A549 (cell line): ENCODE measurements at regions not wholly inside any gene's neighbourhood (a gene's known extent, or its start where the extent isn't known, plus 50 kb on each side); places are given as distances from the start of the nearest gene placed in this dataset.

Source experiments
- ATAC-seq, 2 experiments: fragments of 200-7000 bp in 1 of 2; fragments of >200 bp in 1 of 2; cut with Nextera tagmentation in 1 of 2; cut with Tn5 transposase in 1 of 2; 3 replicates each; pipeline versions ENCODE4 v1.8.0 to v1.9.1; 2018 to 2020; ENCODE audit warnings: mild to moderate bottlenecking in 1 of 2, moderate library complexity in 1 of 2
- CTCF ChIA-PET: fragments of 300-600 bp; sonication (Branson Sonifier 250); formaldehyde crosslinking; extraction: SDS; loops from one replicate; lab custom pipeline; 2021; ENCODE audit warnings: antibody characterized with exemption, inconsistent platforms; lab: Yijun Ruan, JAX
- POLR2A ChIA-PET: fragments of 350-600 bp; formaldehyde crosslinking; extraction: SDS; loops from one replicate; lab custom pipeline; 2021; ENCODE audit warnings: antibody characterized with exemption, inconsistent platforms; lab: Yijun Ruan, JAX
- DNase-seq, 2 experiments: peaks; one replicate each; pipeline versions ENCODE4 v3.0.0 to v3.0.0-alpha.2; 2011 to 2016; ENCODE audit warnings: low read depth in 1 of 2, low spot score in 1 of 2
- FAIRE-seq: peaks from 2 replicates; lab custom pipeline; 2011; peaks lifted over from hg19 to GRCh38; lab: Jason Lieb, UNC
- H3K27ac ChIP-seq, 2 experiments: fragments of >200 bp; sonication (Bioruptor Twin); formaldehyde crosslinking; 3 replicates each; pipeline ENCODE4 v1.5.1; 2016 to 2017
- H3K4me1 ChIP-seq: fragments of >200 bp; sonication (Bioruptor Twin); formaldehyde crosslinking; 3 replicates; pipeline ENCODE4 v1.6.1; 2016
- H3K4me2 ChIP-seq: fragments of >200 bp; sonication (Bioruptor Twin); formaldehyde crosslinking; 3 replicates; pipeline ENCODE4 v1.6.1; 2016
- H3K4me3 ChIP-seq: fragments of >200 bp; sonication (Bioruptor Twin); formaldehyde crosslinking; 3 replicates; pipeline ENCODE4 v1.5.1; 2016
- H3K9me3 ChIP-seq: fragments of >200 bp; sonication (Bioruptor Twin); formaldehyde crosslinking; 3 replicates; pipeline ENCODE4 v1.6.1; 2016
- ATOH8 ChIP-seq: fragments of 250-450 bp; sonication (Bioruptor Pico); IDR thresholded peaks from 2 replicates; pipeline ENCODE4 v1.5.0; 2020; ENCODE audit warnings: low read depth, mild to moderate bottlenecking, moderate library complexity
- CBX2 ChIP-seq: fragments of 200-600 bp; sonication (generic); IDR thresholded peaks from 2 replicates; pipeline ENCODE4 v1.6.1; 2016; ENCODE audit warnings: low read depth, mild to moderate bottlenecking, borderline replicate concordance
- CBX8 ChIP-seq: fragments of 200-600 bp; sonication (generic); IDR thresholded peaks from 2 replicates; pipeline ENCODE4 v1.6.1; 2016
- CEBPB ChIP-seq, 2 experiments: fragments of >200 bp in 1 of 2; sonication (Bioruptor Twin) in 1 of 2; formaldehyde crosslinking in 1 of 2; IDR thresholded peaks; 2 replicates each; pipeline ENCODE4 v1.6.1; 2012 to 2016
- E2F6 ChIP-seq: IDR thresholded peaks from 2 replicates; pipeline ENCODE4 v1.6.1; 2012; ENCODE audit warnings: low read depth, borderline replicate concordance
- EHF ChIP-seq: fragments of 250-450 bp; sonication (Bioruptor Pico); IDR thresholded peaks from 2 replicates; pipeline ENCODE4 v1.5.0; 2020; ENCODE audit warnings: mild to moderate bottlenecking
- ESRRA ChIP-seq: fragments of 150-350 bp; IDR thresholded peaks from 2 replicates; pipeline ENCODE4 v1.6.1; 2014; ENCODE audit warnings: mild to moderate bottlenecking, low read length, borderline replicate concordance
- FOSL2 ChIP-seq, 2 experiments: fragments of 450-650 bp in 1 of 2; fragments of >200 bp in 1 of 2; sonication (Bioruptor Twin) in 1 of 2; formaldehyde crosslinking; IDR thresholded peaks; 2 replicates each; pipeline versions ENCODE4 v1.5.0 to v1.6.1; 2016 to 2020; ENCODE audit warnings: mild to moderate bottlenecking in 1 of 2, moderate library complexity in 1 of 2
- FOXS1 ChIP-seq: fragments of 250-450 bp; sonication (Bioruptor Pico); IDR thresholded peaks from 2 replicates; pipeline ENCODE4 v1.5.0; 2020; ENCODE audit warnings: mild to moderate bottlenecking, moderate library complexity
- GATA3 ChIP-seq: IDR thresholded peaks from 2 replicates; pipeline ENCODE4 v1.6.1; 2012; ENCODE audit warnings: borderline replicate concordance
- HDAC2 ChIP-seq: fragments of 200-600 bp; sonication (generic); IDR thresholded peaks from 2 replicates; pipeline ENCODE4 v1.6.1; 2016
- HES2 ChIP-seq: fragments of >200 bp; sonication (Bioruptor Twin); formaldehyde crosslinking; IDR thresholded peaks from 2 replicates; pipeline ENCODE4 v1.6.1; 2016
- HMGXB4 ChIP-seq: fragments of 250-450 bp; sonication (Bioruptor Pico); IDR thresholded peaks from 2 replicates; pipeline ENCODE4 v1.5.0; 2021; ENCODE audit warnings: mild to moderate bottlenecking, moderate library complexity, borderline replicate concordance
- JUNB ChIP-seq: fragments of >200 bp; sonication (Bioruptor Twin); formaldehyde crosslinking; IDR thresholded peaks from 2 replicates; pipeline ENCODE4 v1.6.1; 2016
- KDM1A ChIP-seq: fragments of 200-600 bp; sonication (generic); IDR thresholded peaks from 2 replicates; pipeline ENCODE4 v1.6.1; 2016; ENCODE audit warnings: low read depth, mild to moderate bottlenecking
- KDM5A ChIP-seq: fragments of 200-600 bp; sonication (generic); IDR thresholded peaks from 2 replicates; pipeline ENCODE4 v1.6.1; 2016; ENCODE audit warnings: antibody characterized with exemption, mild to moderate bottlenecking
- MAX ChIP-seq: IDR thresholded peaks from 2 replicates; pipeline ENCODE4 v1.6.1; 2012
- MAZ ChIP-seq: fragments of 150-350 bp; IDR thresholded peaks from 2 replicates; pipeline ENCODE4 v1.6.1; 2014; ENCODE audit warnings: antibody characterized with exemption, low read depth, low read length, borderline replicate concordance
- MYC ChIP-seq: IDR thresholded peaks from 2 replicates; pipeline ENCODE4 v1.6.1; 2012; ENCODE audit warnings: mild to moderate bottlenecking, inconsistent platforms, low read length, improper control_type of control experiment, borderline replicate concordance
- NR3C1 ChIP-seq: fragments of >200 bp; sonication (Bioruptor Twin); formaldehyde crosslinking; IDR thresholded peaks from 3 replicates; pipeline ENCODE4 v1.6.1; 2017
- PBX3 ChIP-seq: IDR thresholded peaks from 2 replicates; pipeline ENCODE4 v1.6.1; 2012
- POLR2A ChIP-seq: IDR thresholded peaks from 2 replicates; pipeline ENCODE4 v1.6.1; 2012; ENCODE audit warnings: mild to moderate bottlenecking, low read length
- RAD21 ChIP-seq, 2 experiments: fragments of >200 bp in 1 of 2; sonication (Bioruptor Twin) in 1 of 2; formaldehyde crosslinking in 1 of 2; IDR thresholded peaks in 1 of 2; conservative IDR thresholded peaks in 1 of 2; 2 replicates in 1 of 2; 3 replicates in 1 of 2; pipeline ENCODE4 v1.6.1; 2012 to 2018; ENCODE audit warnings: inconsistent platforms in 1 of 2
- RCOR1 ChIP-seq: fragments of 150-350 bp; IDR thresholded peaks from 2 replicates; pipeline ENCODE4 v1.6.1; 2014; ENCODE audit warnings: antibody characterized with exemption, low read length, low read depth
- RNF2 ChIP-seq: fragments of 200-600 bp; sonication (generic); IDR thresholded peaks from 2 replicates; pipeline ENCODE4 v1.6.1; 2016; ENCODE audit warnings: low read depth, mild to moderate bottlenecking, antibody characterized with exemption, moderate library complexity, borderline replicate concordance
- SREBF2 ChIP-seq: fragments of 450-650 bp; IDR thresholded peaks from 2 replicates; pipeline ENCODE4 v1.6.1; 2014; ENCODE audit warnings: mild to moderate bottlenecking, moderate library complexity
- TP53 ChIP-seq: fragments of 250-450 bp; sonication (Bioruptor Pico); IDR thresholded peaks from 2 replicates; pipeline ENCODE4 v1.5.0; 2021; ENCODE audit warnings: mild to moderate bottlenecking, moderate library complexity
- USF2 ChIP-seq: fragments of 450-650 bp; IDR thresholded peaks from 2 replicates; pipeline ENCODE4 v1.6.1; 2014; ENCODE audit warnings: antibody characterized with exemption
- ZC3H11A ChIP-seq: fragments of 450-650 bp; IDR thresholded peaks from 2 replicates; pipeline ENCODE4 v1.6.1; 2014; ENCODE audit warnings: antibody characterized with exemption, mild to moderate bottlenecking
- ZFP36 ChIP-seq: fragments of 450-650 bp; IDR thresholded peaks from 2 replicates; pipeline ENCODE4 v1.6.1; 2014; ENCODE audit warnings: borderline replicate concordance; ENCODE audit not compliant: partially characterized antibody
- WGBS: methylation state at CpG from one replicate; pipeline ENCODE4 v1.1.6; 2017; ENCODE audit errors: missing lambda C conversion rate; 5-methylcytosine and 5-hydroxymethylcytosine counted together

GRCh38 chr11:24406980-24407379 lies 89.9 kb upstream of the LUZP2 start:
- Histone ChIP-seq H3K9me3 (no peaks in the 10 kb centered on the region; the same call in 2 of the 3 replicates), H3K27ac (no peak overlapping the region)
- POLR2A ChIA-PET, result no interaction called here
- FAIRE-seq, result no peak
- no peak for ATAC-seq
- TF ChIP-seq ESRRA (no peak), PBX3 (no peak), EHF (CRISPR knock-in tag) (no peak), GATA3 (no peak), E2F6 (no peak), KDM1A (no peak), KDM5A (no peak), RCOR1 (no peak), USF2 (no peak), JUNB (no peak), ATOH8 (CRISPR knock-in tag) (no peak), CBX2 (no peak), TP53 (no peak), FOSL2 (IDR thresholded peaks at IDR 0.05) (no peak), FOSL2 (CRISPR knock-in tag; IDR thresholded peaks at IDR 0.05) (no peak), RNF2 (no peak)
- TF ChIP-seq, all 56 proteins: peak for 0
- CTCF ChIA-PET, result no interaction called here
- Histone ChIP-seq H3K4me1 (no peaks in the 10 kb centered on the region), H3K4me3 (no peak overlapping the region), H3K4me2 (no peak overlapping the region)
- WGBS, result 55% methylated on average over 9 of the region's 9 CpGs
- DNase-seq, result no peak

GRCh38 chr11:24407733-24408132 lies 89.1 kb upstream of the LUZP2 start:
- H3K4me1 ChIP-seq, result no peaks in the 10 kb centered on the region
- FAIRE-seq (no peak), ATAC-seq (no peak), DNase-seq (no peak)
- no peak overlapping the region for H3K4me2 ChIP-seq
- 16% methylated on average over 3 of the region's 3 CpGs for WGBS
- H3K27ac ChIP-seq, result no peak overlapping the region
- no peaks in the 10 kb centered on the region; the same call in 2 of the 3 replicates for H3K9me3 ChIP-seq
- CTCF ChIA-PET, result no interaction called here
- H3K4me3 ChIP-seq, result no peak overlapping the region
- POLR2A ChIA-PET, result no interaction called here
- no peak for TF ChIP-seq POLR2A
- TF ChIP-seq CBX2, result no peak
- TF ChIP-seq RAD21 (conservative IDR thresholded peaks at IDR 0.05 in 1 of 2, IDR thresholded peaks at IDR 0.05 in 1 of 2), result no peak
- TF ChIP-seq MAZ, result no peak
- TF ChIP-seq ZC3H11A, result no peak
- no peak for TF ChIP-seq CBX8
- no peak for TF ChIP-seq RCOR1
- TF ChIP-seq HES2, result no peak
- TF ChIP-seq CEBPB (IDR thresholded peaks at IDR 0.05), result no peak
- no peak for TF ChIP-seq FOXS1
- no peak for TF ChIP-seq MYC
- TF ChIP-seq ATOH8 (CRISPR knock-in tag), result no peak
- TF ChIP-seq ZFP36, result no peak
- no peak for TF ChIP-seq HMGXB4 (CRISPR knock-in tag)
- no peak for TF ChIP-seq NR3C1
- TF ChIP-seq MAX, result no peak
- no peak for TF ChIP-seq SREBF2
- TF ChIP-seq HDAC2, result no peak
